Tongue (tissue), 1 donor: ENCODE measurements at regions not wholly inside any gene's neighbourhood (a gene's known extent, or its start where the extent isn't known, plus 50 kb on each side); places are given as distances from the start of the nearest gene placed in this dataset.
"Not testable (repeated sequence)": the region's sequence is repeated elsewhere in the genome, so short reads cannot be mapped to it uniquely, and the experiment has no call there.

ENCODE experiments used
- DNase-seq: peaks from one replicate; pipeline ENCODE4 v3.0.0-alpha.2; 2015

GRCh38 chr20:47441774-47442150 lies 59.9 kb upstream of the NCOA3 start:
- no peak for DNase-seq

- not testable (repeated sequence) for DNase-seq
Observed at GRCh38 chr20:47443060-47443459, 58.6 kb upstream of the NCOA3 start.

GRCh38 chr20:47444584-47444983 lies 57.1 kb upstream of the NCOA3 start:
- DNase-seq: no peak

GRCh38 chr20:47445291-47445690 lies 56.4 kb upstream of the NCOA3 start:
- no peak for DNase-seq

- DNase-seq: not testable (repeated sequence)
Observed at GRCh38 chr20:47447350-47448296, 54.1 kb upstream of the NCOA3 start.

GRCh38 chr20:47448429-47448828 lies 53.3 kb upstream of the NCOA3 start:
- DNase-seq: no peak

GRCh38 chr20:47451602-47451904 lies 50.1 kb upstream of the NCOA3 start:
- DNase-seq: no peak
